ENCODE measurements at regions not wholly inside any gene's neighbourhood (a gene's known extent, or its start where the extent isn't known, plus 50 kb on each side); places are given as distances from the start of the nearest gene placed in this dataset.

GRCh38 chr7:97409346-97409745, 291.8 kb downstream of the SDHAF3 start:
- no peak for TF ChIP-seq CTCF (conservative IDR thresholded peaks at IDR 0.05)
- no peak for TF ChIP-seq EZH2 (IDR thresholded peaks at IDR 0.05; ENCODE audit: low read depth)
